Hematopoietic multipotent progenitor cell treated with erythropoietin and hydrocortisone succinate and interleukin-3 and kit ligand, for 8 days (in vitro differentiated cells): ENCODE measurements at regions not wholly inside any gene's neighbourhood (a gene's known extent, or its start where the extent isn't known, plus 50 kb on each side); places are given as distances from the start of the nearest gene placed in this dataset.

Experiments used
- DNase-seq: peaks from one replicate; pipeline ENCODE4 v3.0.0-alpha.2; 2015

GRCh38 chr6:21478883-21479539 lies 114.5 kb upstream of the SOX4 start:
- DNase-seq, result no peak

- no peak for DNase-seq
Observed at GRCh38 chr6:21486115-21486514, 107.4 kb upstream of the SOX4 start.

- no peak for DNase-seq
Observed at GRCh38 chr6:21489826-21490225, 103.7 kb upstream of the SOX4 start.

GRCh38 chr6:21491955-21492354 lies 101.6 kb upstream of the SOX4 start:
- no peak for DNase-seq

GRCh38 chr6:21494505-21494904 lies 99.0 kb upstream of the SOX4 start:
- no peak for DNase-seq

GRCh38 chr6:21496196-21496595 lies 97.4 kb upstream of the SOX4 start:
- DNase-seq, result no peak

- no peak for DNase-seq
Observed at GRCh38 chr6:21496706-21497105, 96.8 kb upstream of the SOX4 start.

- no peak for DNase-seq
Observed at GRCh38 chr6:21500314-21501020, 93.1 kb upstream of the SOX4 start.

- no peak for DNase-seq
Observed at GRCh38 chr6:21501021-21501354, 92.6 kb upstream of the SOX4 start.

GRCh38 chr6:21501815-21502214 lies 91.7 kb upstream of the SOX4 start:
- DNase-seq, result no peak

- no peak for DNase-seq
Observed at GRCh38 chr6:21502682-21503081, 90.9 kb upstream of the SOX4 start.

GRCh38 chr6:21504790-21505189 lies 88.8 kb upstream of the SOX4 start:
- DNase-seq, result no peak

GRCh38 chr6:21505574-21505990 lies 88.0 kb upstream of the SOX4 start:
- no peak for DNase-seq

GRCh38 chr6:21506126-21506525 lies 87.4 kb upstream of the SOX4 start:
- no peak for DNase-seq

- no peak for DNase-seq
Observed at GRCh38 chr6:21507811-21508210, 85.7 kb upstream of the SOX4 start.

GRCh38 chr6:21508753-21509152 lies 84.8 kb upstream of the SOX4 start:
- no peak for DNase-seq

- no peak for DNase-seq
Observed at GRCh38 chr6:21511891-21512550, 81.5 kb upstream of the SOX4 start.

GRCh38 chr6:21514288-21514687 lies 79.3 kb upstream of the SOX4 start:
- no peak for DNase-seq

- DNase-seq, result no peak
Observed at GRCh38 chr6:21518317-21518716, 75.2 kb upstream of the SOX4 start.

GRCh38 chr6:21519642-21520041 lies 73.9 kb upstream of the SOX4 start:
- DNase-seq, result no peak

GRCh38 chr6:21521276-21521675 lies 72.3 kb upstream of the SOX4 start:
- DNase-seq, result no peak

GRCh38 chr6:21522143-21522747 lies 71.3 kb upstream of the SOX4 start:
- DNase-seq, result no peak

- no peak for DNase-seq
Observed at GRCh38 chr6:21522797-21523456, 70.6 kb upstream of the SOX4 start.
